DMS79 (cell line): ENCODE measurements at regions not wholly inside any gene's neighbourhood (a gene's known extent, or its start where the extent isn't known, plus 50 kb on each side); places are given as distances from the start of the nearest gene placed in this dataset.
"Not testable (repeated sequence)": the region's sequence is repeated elsewhere in the genome, so short reads cannot be mapped to it uniquely, and the experiment has no call there.

Source experiments
- DNase-seq: peaks from one replicate; lab custom pipeline; 2025; lab: John Stamatoyannopoulos, UW

DNA sequence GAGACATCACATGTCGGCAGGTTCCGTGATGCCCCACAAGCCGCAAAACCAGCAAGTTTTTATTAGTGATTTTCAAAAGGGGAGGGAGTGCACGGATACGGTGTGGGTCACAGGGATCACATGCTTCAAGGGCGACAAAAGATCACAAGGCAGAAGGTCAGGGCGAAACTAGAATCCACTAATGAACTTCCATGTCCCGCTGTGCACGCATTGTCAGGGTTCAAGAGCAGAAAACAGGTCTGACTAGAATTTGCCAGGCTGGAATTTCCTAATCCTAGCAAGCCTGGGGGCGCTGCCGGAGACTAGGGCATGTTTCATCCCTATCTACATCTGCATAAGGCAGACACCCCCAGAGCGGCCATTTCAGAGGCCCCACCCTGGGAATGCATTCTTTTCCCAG, 225.2 kb downstream of the NPHP4 start:
- not testable (repeated sequence) for DNase-seq

DNA sequence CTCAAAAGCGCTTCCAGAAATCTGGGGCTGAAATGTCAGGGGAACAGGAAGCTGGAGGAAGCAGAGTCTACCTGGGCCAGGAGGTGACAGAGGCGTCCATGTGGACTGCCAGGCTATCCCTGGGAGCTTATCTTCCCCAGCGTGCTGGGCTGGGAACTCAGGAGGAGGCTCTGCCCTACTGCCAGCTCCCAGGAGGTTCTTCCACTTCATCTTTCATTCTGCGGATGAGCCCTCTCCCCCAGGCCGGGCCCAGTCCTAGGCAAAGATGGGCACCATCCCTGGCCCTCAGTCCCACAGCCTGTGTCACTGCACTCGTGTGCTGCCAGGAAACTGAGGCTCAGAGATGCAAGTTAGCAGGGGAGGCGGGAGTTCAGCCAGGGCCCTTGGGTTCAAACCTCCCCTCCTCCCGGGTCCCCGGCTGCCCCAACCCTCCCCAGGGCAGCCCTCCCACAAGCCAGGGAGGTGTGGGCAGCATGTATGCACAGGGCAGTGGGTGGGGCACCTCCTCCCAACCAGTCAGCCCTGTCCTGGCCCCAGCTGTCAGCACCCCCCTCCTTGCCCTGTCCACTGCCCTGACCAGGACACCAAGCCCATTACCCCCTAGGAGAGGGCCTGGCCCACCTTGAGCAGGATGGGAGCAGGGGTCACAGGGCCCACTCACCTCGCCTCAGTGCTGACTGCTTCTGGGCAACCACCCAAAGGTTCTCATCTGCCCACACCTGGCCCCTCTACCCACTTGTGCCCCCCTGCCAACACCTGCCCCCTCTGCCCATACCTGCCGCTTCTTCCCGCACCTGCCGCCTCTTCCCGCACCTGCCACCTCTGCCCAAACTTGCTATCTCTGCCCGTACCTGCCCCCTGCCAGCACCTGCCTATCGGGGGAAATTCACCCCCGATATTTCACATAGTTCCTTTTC, 226.0 kb downstream of the NPHP4 start:
- no peak for DNase-seq

DNA sequence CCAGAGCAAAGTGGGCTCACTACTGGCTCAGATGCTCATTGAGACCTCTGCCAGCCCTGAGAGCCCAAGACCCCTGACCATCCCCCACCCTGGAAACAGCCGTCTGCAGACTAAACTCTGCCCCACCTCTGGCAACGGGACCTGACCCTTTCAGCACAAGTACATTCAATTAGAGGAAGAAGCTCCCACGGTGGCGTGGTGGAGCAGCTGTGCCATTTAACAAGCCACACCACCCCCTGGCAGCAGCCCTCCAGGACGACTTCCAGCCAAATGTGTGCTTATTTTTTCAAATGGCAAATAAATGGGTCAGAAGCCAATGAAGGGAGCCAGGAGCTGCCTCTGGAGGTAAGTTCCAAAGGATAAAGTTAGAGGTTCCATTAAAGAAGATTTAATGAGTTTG, 226.7 kb downstream of the NPHP4 start:
- no peak for DNase-seq

DNA sequence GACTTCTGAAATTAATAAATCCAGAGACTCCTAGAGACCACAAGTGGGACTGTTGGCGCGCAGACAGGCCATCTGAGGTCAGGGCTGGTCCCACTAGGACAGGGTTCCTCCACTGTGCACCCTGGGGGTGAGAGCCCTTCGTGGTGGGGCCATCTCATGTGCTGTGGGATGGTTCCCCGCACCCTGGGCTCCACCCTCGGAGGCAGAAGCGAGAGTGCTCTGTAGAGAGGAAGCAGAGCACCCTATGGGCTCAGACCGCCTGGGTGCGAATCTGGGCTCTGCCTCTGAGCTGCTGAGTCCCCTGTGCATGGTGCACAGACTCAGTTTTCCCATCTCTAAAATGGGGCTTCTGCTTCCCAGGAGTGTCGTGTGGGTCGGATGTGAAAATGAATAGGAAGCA, 227.3 kb downstream of the NPHP4 start:
- DNase-seq = no peak

DNA sequence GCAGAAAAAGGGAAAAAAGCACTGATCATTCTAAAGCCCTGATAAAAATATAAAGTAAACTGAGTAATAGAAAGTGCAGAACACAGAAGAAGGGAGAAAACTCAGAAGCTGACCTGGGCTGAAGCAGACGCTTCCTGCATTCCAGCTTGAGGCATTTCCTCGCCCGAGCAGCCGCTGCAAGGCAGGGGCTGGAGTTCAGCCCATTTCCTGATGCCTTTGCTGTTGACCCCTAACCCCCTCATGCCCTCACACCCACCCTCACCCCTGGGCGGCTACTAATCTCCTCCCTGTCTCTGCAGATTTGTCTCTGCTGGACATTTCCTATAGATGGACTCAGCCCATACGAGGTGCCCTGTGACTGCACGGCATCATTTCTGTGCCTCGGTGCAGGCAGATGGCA, 227.8 kb downstream of the NPHP4 start:
- no peak for DNase-seq

DNA sequence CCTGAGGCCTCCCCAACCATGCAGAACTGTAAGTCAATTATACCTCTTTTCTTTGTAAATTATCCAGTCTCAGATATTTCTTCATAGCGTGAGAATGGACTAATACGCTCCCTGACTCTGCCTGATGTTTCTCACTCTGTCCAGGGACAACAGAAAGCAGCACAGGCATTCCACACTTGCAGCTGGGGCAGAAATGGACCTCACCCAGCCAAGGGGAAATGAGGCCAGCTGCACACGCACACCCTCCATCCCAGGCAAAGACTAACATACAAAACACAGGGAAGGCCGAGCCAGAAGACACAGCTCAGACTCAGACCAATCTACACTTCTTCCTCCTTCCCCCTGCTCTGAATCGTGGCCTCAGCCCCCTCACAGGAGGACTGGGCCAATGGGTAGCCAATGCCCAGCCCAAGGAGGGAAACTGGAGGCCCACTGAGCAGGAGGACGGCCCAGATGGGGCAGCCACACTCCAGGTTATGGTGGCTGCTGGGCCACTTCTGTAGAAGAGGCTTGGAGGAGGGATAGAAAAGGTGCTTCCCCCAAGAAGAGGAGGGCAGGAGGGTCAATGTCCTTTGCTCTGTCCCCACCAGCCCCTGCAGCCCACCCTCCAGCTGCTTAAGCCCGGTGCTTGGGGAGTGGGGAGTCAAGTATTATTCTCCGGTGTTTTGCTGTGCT, 228.4 kb downstream of the NPHP4 start:
- no peak for DNase-seq

DNA sequence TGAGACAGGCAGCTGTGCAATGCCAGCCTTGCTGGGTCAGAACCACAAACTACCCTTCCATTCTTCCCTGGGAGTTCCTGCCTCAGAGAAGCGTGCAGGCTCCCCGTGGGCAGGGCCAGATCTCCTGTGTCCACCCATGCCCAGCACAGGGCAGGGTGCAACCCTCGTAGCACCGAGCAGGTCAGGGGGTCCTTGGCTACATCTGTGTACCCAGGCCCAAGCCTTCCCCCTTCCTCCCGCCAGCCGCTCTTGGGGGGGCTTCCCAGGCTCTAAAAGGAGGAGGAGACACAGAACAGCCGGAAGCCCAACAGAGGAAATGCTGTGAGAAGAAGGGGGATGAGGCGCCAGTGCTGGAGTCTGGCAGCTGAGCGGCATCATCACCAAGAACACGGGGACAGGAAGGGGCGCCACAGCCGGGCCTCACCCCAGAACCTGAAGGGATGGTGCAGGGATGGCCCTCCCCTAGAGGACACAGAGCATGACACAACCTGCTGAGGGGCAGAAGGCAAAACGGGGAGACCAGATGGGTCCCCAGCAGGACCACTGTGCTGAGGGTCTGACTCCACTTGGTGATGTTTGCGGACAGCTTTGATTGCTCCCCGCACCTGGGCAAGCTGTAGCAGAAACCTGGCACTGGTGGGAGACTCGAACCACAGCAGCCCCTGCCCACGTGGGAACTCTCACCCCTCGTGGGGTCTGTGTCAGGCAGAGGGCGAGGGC, 233.2 kb downstream of the NPHP4 start:
- no peak for DNase-seq

DNA sequence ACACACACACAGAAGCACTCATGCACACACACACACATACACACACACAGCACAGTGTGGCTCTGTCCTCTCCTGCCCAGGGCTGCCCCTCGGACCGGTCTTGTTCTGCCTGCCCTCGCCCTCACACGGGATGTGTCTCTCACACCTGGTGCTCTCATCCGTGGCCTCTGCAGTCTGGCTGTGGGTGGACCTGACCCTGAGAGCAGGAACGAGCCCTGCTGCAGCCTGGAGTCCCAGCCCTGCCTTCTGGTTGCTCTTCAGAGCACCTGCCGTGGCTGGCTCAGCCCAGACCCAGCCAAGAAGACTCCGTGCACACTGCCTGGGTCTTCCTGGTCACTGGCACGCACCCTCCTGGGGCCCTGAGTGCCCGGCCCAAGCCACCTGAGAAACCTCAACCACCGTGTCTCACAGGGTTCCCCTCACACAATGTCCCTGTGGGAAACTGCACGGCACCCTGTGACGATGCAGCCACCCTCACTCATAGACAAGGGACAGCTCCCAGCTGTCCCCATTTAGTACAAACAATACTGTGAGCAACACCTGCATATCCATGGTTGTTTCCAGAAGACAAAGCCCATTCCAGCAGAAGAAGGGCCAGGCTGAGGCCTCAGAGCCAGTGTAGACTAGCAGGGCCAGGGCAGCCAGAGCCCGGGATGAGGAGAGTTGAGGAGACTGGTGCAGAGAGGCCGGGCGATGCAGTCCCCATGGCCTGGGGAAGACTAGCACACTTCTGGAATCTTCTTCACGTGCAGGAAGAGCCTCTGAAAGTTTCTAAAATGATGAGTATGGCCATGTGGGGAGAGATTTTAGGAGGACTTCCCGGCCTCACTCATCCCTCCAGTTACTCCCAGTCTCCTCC, 234.0 kb downstream of the NPHP4 start:
- peak; percentile 7 for DNase-seq

DNA sequence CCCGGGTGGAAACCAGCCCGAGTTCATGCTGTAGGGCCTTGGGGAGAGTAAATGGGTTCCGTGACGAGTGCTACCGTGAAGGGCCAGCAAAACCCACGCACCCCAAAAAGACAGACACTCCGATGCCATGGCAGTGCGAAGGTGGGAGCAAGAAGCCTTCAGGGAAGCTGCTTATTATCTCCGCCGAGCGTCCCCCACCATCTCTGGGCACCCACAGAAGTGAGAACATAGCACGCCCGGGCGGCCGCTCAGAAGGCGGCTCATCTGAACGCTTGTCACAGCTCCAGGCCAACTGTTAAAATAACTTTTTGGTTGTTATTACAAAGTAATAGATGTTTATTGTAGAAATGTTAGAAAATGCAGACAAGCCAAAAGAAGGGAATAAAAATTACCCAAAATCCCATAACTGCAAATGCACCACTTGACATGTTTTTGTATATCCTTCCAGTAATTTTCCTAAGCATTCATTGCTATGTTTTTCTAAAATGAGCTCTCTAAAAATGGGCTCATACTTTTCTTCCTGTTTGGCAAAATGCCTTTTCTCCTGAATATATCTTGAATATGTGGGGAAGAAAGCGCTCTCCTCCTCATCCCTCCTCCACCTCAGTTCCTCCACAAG, 234.9 kb downstream of the NPHP4 start:
- DNase-seq = no peak

DNA sequence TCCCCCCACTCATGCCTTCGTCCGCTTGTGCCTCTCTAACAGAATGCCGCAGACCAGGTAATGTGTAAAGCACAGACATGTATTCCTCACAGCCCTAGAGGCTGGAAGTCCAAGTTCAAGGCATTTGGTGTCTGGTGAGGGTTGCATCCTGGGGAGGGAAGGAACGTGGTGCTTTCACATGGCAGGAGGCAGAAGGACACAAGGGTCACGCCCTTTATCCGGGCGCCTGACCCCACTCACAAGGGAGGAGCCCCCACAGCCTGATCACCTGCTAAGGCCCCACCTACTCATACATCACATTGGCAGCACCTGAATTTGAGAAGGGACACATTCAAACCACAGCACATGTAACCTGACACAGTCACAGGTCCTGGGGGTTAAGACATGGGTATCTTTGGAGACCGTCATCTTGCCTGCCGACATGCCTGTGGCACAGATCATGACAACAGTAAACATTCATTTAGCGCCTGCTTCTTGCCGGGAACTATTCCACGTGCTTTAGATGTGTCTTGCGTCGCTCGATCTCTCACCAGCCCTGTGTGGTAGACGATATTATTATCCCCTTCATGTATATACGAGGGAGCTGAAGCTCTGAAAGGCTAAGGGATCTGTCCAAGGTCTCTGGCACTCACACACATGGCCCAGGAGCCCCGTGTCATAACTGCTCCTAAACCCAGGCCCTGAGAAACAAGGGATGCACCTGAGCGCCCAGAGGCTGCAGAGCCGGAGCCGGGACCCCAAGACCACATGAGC, 235.6 kb downstream of the NPHP4 start:
- no peak for DNase-seq

DNA sequence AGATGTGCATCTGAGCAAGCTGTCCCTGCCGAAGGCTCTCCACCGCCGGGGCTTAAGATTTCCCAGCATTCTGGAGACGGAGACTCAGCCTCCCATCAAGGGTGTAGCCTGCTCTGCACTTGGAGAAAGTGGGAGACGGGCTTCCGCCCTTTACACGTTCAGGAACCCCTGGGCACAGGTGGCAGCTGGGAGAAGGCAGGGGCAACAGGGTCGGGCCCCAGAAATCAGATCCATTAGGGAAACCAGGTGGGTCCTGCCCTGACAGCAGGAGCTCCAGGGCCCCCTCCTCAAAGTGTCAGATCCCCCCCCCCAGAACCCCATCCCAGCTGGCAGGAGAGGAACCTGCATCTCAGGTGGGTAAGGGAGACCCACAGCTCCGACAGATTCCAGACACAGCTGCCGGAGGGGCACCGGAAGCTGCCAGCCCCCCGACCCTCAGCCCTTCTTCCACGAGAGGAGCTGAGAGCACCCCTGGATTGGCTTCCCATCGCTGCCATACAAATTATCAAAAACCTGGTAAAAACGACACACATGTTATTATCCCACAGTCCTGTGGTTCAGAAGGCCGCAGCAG, 236.6 kb downstream of the NPHP4 start:
- no peak for DNase-seq

DNA sequence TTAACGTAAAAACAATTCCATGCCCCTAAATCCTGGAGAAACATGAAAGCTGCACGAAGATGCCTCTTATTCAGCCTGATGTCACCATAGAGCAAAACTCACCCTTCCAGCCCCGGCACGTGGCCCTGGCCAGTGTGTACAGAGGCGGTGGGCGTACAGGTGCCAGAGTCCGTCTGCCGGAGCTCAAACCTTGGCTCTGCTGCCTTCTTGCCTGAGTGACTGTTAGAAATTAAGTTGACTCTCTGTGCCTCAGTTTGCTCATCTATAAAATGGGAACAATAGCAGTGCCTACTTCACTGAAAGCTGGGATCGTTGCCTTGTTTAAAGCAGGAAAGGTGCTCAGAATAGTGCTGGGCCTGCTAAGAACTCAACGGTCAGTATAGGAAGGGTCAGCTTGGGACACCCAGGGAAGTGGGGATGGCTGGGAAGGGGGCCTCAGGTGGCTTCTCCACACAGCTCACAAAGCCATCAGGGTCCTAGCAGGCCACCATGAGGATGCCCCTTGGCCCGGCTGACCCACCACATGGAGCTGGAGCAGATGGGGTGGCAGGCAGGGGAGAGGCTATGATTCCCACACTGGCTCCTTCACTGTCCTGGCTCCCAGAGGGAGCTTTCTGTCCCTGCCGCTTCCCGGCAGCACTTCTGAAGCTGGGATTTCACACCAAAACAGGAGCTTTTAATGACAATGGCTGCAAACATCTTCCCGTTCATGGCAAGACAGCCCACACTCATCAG, 237.2 kb downstream of the NPHP4 start:
- no peak for DNase-seq

DNA sequence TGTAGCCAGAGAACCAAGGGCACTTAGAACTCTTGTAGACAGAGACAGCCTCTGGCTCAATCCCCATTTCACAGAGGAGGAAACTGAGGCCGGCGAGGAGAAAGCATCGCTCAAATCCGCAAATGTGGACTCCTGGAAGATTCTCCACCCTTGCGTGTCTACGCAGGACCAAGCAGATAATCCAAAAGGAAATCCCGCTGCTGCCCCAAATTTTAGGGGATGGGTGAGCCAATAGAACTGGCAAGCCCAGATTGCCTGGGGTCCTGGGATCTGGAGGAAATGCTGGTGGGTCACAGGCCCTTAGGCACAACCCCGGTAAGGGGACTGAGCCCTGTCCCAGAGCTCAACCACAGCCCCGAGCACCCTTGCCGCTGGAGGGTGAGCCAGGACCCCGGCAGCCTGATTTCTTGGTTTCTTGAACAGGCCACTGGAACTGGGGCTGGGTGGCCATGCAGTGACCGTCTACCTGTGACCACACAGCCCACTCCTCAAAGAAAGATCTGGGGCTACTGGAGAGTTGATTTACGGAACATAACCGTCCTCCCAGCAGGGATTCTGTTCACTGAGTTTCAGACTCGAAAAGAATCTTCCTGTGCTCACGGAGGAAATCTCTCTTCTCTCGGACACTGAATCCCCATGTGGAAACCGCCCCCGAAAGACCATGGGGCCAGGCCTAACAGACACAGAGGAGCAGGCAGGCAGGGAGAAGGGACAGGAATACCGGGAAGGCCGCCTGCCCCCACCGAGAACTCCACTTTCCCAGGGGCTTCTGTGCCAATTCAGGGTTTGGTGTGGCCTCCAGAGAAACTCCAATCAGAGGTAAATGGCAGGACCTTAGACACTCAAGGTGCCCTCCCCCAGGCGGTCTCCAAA, 238.4 kb downstream of the NPHP4 start:
- no peak for DNase-seq

DNA sequence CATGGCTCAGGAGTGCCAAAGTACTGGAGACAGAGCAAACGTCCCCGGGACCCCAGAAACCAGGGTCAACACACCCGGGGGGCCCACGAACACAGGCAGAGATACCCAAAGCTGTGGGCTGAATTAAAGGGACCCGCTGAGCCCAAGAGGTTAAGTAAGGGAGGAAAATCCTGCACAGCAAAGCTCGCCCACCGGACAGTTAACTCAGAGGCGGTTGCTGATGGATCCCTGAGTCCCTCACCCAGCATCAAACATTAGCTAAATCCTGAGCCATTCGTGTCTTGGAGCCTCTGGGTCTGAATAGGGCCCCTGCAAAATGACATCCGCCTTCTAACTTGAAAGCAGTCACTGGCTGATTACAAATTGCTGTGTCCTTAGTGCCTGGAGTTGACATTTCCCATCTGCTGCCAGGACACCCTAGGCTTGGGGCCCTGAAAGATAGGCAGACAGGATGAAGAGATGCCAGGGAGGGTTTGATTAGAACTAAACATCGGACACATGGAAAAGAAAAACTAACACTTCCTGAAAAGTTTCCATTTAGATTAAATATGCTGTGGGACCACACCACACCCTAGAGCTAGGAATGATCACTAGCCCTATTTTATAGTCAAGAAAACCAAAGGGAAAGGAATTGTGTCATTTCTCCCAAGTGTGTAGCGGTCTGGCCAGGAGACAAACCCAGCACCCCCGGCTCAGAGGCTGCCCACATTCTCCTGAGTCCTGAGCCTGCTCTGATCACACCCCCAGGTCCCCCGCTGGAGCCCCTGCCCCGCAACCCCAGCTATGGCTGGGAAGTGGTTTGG, 239.3 kb downstream of the NPHP4 start:
- no peak for DNase-seq

DNA sequence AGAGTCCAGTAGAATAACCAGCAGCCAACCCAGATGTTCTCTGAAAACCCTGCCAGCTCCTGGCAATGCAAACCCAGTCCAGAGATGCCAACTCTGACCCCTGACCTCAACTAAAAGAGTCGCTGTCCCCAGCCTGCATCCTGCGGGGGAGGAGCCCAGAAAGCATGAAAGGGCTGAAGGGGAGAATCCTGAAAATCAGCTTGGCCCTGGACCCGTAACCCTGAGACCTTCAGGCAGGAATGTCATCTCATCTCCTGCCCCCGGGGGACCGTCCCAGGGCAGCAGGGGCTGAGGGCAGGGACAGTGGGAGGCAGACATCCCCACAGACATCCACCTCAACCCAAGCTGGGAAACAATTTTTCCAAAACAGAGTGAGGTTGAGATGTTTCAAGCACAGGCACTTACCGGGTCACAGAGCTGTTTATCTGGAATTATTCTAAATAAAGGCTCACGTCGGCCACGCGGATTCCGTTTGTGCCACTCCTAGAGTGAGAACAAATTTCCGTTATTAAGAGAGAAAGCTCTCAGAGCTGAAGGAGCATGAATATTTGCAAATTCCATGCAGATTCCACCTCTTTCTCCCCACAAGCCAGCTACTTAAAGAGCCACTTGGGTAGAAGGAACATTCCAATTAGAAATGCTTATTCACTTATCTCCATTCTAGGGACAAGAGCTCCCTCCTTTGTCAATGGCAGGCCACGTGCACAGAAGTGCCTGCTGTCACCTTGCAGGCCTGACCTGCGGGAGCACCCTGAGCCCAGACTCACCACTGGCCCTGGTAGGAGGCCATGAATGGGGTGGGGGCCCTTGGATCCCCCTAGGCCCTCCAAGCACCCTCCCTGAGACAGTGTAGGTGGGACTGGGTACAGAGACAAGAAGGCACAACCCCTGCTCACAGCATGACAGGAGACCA, 240.1 kb downstream of the NPHP4 start:
- peak; percentile 59 for DNase-seq

DNA sequence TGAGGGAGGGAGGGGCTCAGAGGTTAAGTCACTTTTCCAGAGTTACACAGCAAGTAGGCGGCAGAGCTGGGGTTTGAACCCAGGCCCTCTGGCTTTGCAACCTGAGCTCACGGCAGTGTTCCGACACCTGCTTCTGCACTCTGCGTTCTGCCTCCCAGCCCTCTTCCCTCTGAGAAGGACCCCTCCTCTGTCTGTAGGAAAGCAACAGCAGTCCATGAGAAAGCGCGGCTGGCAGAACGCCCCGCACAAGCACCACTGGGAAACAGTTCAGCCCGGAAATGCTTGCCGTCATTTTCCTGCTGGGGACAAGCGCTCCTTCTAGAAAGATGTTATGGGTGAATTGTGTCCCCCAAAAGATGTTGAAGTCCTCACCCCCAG, 241.1 kb downstream of the NPHP4 start:
- DNase-seq = no peak
